ENCODE measurements at regions not wholly inside any gene's neighbourhood (a gene's known extent, or its start where the extent isn't known, plus 50 kb on each side); places are given as distances from the start of the nearest gene placed in this dataset.

DNA sequence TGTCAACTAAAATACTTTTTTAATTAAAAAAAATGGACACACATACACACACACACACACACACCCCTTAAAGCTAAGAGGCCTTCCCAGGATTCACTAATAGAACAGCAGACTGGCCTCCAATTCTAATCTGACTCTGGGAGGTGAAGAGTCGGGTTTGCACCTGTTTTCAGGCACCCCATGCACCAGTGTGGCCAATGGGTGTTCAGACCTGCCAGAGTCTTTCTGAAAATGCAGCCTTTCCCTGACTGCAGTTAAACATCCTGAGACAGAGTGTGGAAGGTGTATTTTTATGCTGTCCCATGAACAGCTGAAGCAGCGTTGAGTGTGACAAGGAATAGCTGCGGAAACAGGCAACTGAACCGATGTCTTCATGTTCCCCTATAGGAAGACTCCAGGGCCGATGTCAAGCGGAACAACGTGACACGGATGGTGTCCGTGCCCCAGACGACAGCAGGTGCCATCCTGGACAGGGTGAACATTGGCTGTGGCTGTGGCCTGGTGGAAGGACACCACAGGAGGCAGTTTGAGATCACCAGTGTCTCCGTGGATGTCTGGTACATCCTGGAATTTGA lies 74.6 kb upstream of the LYZL2 start:
- TF ChIP-seq POLR2AphosphoS5 (IDR thresholded peaks at IDR 0.05; ENCODE audit: low read depth, low read length) (no peak), POLR2A (IDR thresholded peaks at IDR 0.05; ENCODE audit: low read depth, low read length) (no peak), TAF1 (IDR thresholded peaks at IDR 0.05; ENCODE audit: borderline replicate concordance, low read depth, low read length) (no peak)
